Right lobe of liver (tissue), 6 donors: ENCODE measurements at regions not wholly inside any gene's neighbourhood (a gene's known extent, or its start where the extent isn't known, plus 50 kb on each side); places are given as distances from the start of the nearest gene placed in this dataset.

Experiments
- ATAC-seq, 4 donors: fragments of 200-7000 bp; cut with Tn5 transposase; one replicate each; pipeline ENCODE4 v1.9.1; 2020; ENCODE audit warnings: mild to moderate bottlenecking in 4 of 4, moderate library complexity in 4 of 4
- DNase-seq, 3 donors: peaks; one replicate each; pipeline ENCODE4 v3.0.0-alpha.2; 2020
- H3K27ac ChIP-seq, 3 donors: fragments of 200-600 bp; one replicate each; pipeline ENCODE4 v1.8.0; 2022
- H3K27me3 ChIP-seq, 2 donors: fragments of 200-600 bp; one replicate each; pipeline ENCODE4 v1.8.0; 2022
- H3K36me3 ChIP-seq, 4 donors: fragments of 200-600 bp; sonication (generic) in 1 of 4; one replicate each; pipeline versions ENCODE4 v1.5.1 to v1.8.0; 2017 to 2022; ENCODE audit warnings: control low read depth in 1 of 4
- H3K4me1 ChIP-seq, 4 donors: fragments of 200-600 bp; sonication (generic) in 1 of 4; one replicate each; pipeline versions ENCODE4 v1.5.1 to v1.8.0; 2017 to 2022; ENCODE audit warnings: control low read depth in 1 of 4
- H3K4me3 ChIP-seq, 3 donors: fragments of 200-600 bp; one replicate each; pipeline ENCODE4 v1.8.0; 2022
- H3K9me3 ChIP-seq, 4 donors: fragments of 200-600 bp; sonication (generic) in 1 of 4; one replicate each; pipeline versions ENCODE4 v1.5.1 to v1.8.0; 2017 to 2022; ENCODE audit warnings: control low read depth in 1 of 4
- CTCF ChIP-seq, 4 donors: fragments of 200-600 bp in 3 of 4; fragments of 450-650 bp in 1 of 4; IDR thresholded peaks; one replicate each; pipeline versions ENCODE4 v1.5.1 to v1.8.0; 2016 to 2022; ENCODE audit warnings: antibody characterized with exemption in 4 of 4, mild to moderate bottlenecking in 2 of 4
- POLR2A ChIP-seq: fragments of 450-650 bp; IDR thresholded peaks from one replicate; pipeline ENCODE4 v1.6.1; 2017; ENCODE audit warnings: antibody characterized with exemption, mild to moderate bottlenecking
- WGBS: methylation state at CpG from one replicate; pipeline ENCODE4 v1.1.6; 2018; ENCODE audit warnings: low coverage, low lambda C conversion rate; ENCODE audit not compliant: insufficient coverage; ENCODE audit errors: missing lambda C conversion rate; 5-methylcytosine and 5-hydroxymethylcytosine counted together
- intact Hi-C, 2 donors: fragments of 100-400 bp; cut with DNase I; formaldehyde crosslinking; loops; one replicate each; pipeline versions ENCODE4 v1.11.2 to v1.14.1; 2022
- donor health status: DM: no; HTN: yes; CAD: no.
- donor health status: DM: no; HTN: no; CAD: no.
- donor health status: DM: no; HTN: no; CAD: no.
- donor health status: DM: no; HTN: yes; CAD: no.
- donor health status: DM: no; HTN: yes; CAD: no.

DNA sequence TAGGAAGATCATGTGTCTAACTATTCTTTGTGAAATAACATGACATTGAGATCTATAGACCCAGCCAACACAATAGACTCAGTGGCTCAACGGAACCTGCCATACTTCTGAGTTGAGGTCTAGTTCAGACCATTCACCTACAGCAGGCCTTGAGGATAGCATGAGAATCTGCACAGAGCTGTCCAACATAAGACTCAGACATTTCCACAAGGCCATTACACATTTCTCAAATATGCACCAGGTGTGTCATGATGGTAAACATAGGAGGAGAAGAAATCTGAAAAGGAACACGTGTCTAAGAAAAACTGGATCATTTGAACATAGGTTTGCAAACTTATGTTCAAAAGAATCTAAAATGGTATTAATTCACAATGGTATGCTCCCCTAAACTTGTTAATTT lies 421.4 kb downstream of the SLITRK6 start:
- Histone ChIP-seq H3K9me3 (no peaks in the 10 kb centered on the region), H3K4me3 (no peak overlapping the region), H3K27me3 (no peaks in the 10 kb centered on the region), H3K4me1 (no peaks in the 10 kb centered on the region), H3K27ac (no peak overlapping the region), H3K36me3 (no peaks in the 10 kb centered on the region)
- WGBS = 33% methylated on average over 2 of the region's 2 CpGs
- ATAC-seq (no peak), DNase-seq (no peak)
- intact Hi-C loops = no loop called here
- TF ChIP-seq CTCF (IDR thresholded peaks at IDR 0.05) (no peak), POLR2A (no peak)

- no peak overlapping the region for H3K4me3 ChIP-seq
- no peaks in the 10 kb centered on the region for H3K4me1 ChIP-seq
- TF ChIP-seq CTCF (IDR thresholded peaks at IDR 0.05) (no peak), POLR2A (no peak)
- 15% methylated on average over 3 of the region's 3 CpGs for WGBS
- no peak for ATAC-seq
- no peaks in the 10 kb centered on the region for H3K27me3 ChIP-seq
- intact Hi-C loops = no loop called here
- DNase-seq = no peak
- no peaks in the 10 kb centered on the region for H3K9me3 ChIP-seq
- H3K27ac ChIP-seq = no peak overlapping the region
- no peaks in the 10 kb centered on the region for H3K36me3 ChIP-seq
Measured at GRCh38 chr13:85373322-85373721, 425.9 kb downstream of the SLITRK6 start.

DNA sequence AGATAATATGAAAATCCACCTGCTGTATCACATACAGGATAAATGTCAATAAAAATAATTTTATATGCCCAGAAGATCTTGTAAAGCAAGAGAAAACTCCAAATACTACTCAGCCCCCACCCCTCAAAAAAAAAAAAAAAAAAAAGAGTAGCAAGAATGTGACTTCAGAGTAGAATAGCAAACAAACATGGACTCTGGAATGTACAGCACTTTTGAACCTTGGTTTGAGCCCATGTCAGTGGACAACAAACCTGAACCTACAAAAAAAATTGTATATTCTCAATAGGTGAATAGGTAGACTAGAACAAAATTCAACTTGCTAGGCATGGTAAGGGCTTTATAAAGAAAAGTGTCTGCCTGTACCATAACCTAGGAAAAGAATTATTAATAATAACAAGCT lies 428.0 kb downstream of the SLITRK6 start:
- no peaks in the 10 kb centered on the region for H3K4me1 ChIP-seq
- H3K36me3 ChIP-seq = no peaks in the 10 kb centered on the region
- intact Hi-C loops = no loop called here
- no peaks in the 10 kb centered on the region for H3K9me3 ChIP-seq
- TF ChIP-seq CTCF (IDR thresholded peaks at IDR 0.05) = no peak
- TF ChIP-seq POLR2A = no peak
- no peaks in the 10 kb centered on the region for H3K27me3 ChIP-seq
- H3K27ac ChIP-seq = no peak overlapping the region
- ATAC-seq = no peak
- DNase-seq = no peak
- H3K4me3 ChIP-seq = no peak overlapping the region

DNA sequence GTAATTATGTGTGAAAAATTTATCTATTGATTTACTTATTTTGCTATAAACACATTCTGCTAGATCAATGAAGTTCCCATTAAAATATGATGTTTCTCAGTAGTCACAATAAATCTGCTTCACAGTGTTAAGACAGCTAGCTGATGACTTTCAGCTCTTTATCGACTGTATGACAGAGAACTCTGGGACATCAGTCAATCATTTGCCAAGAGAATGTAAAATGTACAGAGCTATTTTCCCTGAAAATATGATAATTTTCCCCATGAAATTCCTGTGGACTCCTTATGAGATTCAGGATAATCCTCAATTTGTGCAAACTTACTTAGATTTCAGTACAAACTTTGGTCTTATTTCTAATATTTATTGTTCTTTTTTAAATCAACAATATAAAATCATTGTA lies 430.5 kb downstream of the SLITRK6 start:
- H3K36me3 ChIP-seq = no peaks in the 10 kb centered on the region
- WGBS = 45% methylated on average over 1 of the region's 1 CpG
- H3K27ac ChIP-seq = no peak overlapping the region
- intact Hi-C loops = no loop called here
- no peaks in the 10 kb centered on the region for H3K9me3 ChIP-seq
- ATAC-seq (no peak), DNase-seq (no peak)
- H3K4me3 ChIP-seq = no peak overlapping the region
- no peaks in the 10 kb centered on the region for H3K4me1 ChIP-seq
- TF ChIP-seq CTCF (IDR thresholded peaks at IDR 0.05) (no peak), POLR2A (no peak)
- no peaks in the 10 kb centered on the region for H3K27me3 ChIP-seq

- Histone ChIP-seq H3K9me3 (no peaks in the 10 kb centered on the region), H3K36me3 (no peaks in the 10 kb centered on the region), H3K4me3 (no peak overlapping the region), H3K27ac (no peak overlapping the region), H3K27me3 (no peaks in the 10 kb centered on the region), H3K4me1 (no peaks in the 10 kb centered on the region)
- DNase-seq = no peak
- ATAC-seq = no peak
- no peak for TF ChIP-seq CTCF (IDR thresholded peaks at IDR 0.05)
- no peak for TF ChIP-seq POLR2A
- intact Hi-C loops = no loop called here
- WGBS = 57% methylated on average over 2 of the region's 2 CpGs
Measured at GRCh38 chr13:85367887-85368286, 431.3 kb downstream of the SLITRK6 start.
